ENCODE measurements at regions not wholly inside any gene's neighbourhood (a gene's known extent, or its start where the extent isn't known, plus 50 kb on each side); places are given as distances from the start of the nearest gene placed in this dataset.

- no peak for DNase-seq
These were observed 237.3 kb upstream of the GRIP1 start for GRCh38 chr12:66916189-66916588.

GRCh38 chr12:66919466-66919865 lies 240.6 kb upstream of the GRIP1 start:
- no peak for DNase-seq

- DNase-seq, result no peak
These were observed 241.3 kb upstream of the GRIP1 start for GRCh38 chr12:66920205-66920604.

GRCh38 chr12:66921151-66921550 lies 242.3 kb upstream of the GRIP1 start:
- DNase-seq, result no peak

GRCh38 chr12:66925083-66925482 lies 246.2 kb upstream of the GRIP1 start:
- DNase-seq, result peak in 1 of 2 experiments; percentile 3

GRCh38 chr12:66929121-66929520 lies 250.2 kb upstream of the GRIP1 start:
- DNase-seq, result no peak

- no peak for DNase-seq
These were observed 252.2 kb upstream of the GRIP1 start for GRCh38 chr12:66931091-66931490.

- DNase-seq, result no peak
These were observed 253.2 kb upstream of the GRIP1 start for GRCh38 chr12:66932126-66932525.

- DNase-seq, result no peak
These were observed 255.6 kb upstream of the GRIP1 start for GRCh38 chr12:66934302-66935062.

GRCh38 chr12:66941150-66941549 lies 262.3 kb upstream of the GRIP1 start:
- no peak for DNase-seq

GRCh38 chr12:66942741-66943465 lies 264.0 kb upstream of the GRIP1 start:
- no peak for DNase-seq

GRCh38 chr12:66944365-66944764 lies 265.5 kb upstream of the GRIP1 start:
- DNase-seq, result no peak

- DNase-seq, result no peak
These were observed 266.4 kb upstream of the GRIP1 start for GRCh38 chr12:66945189-66945817.

- DNase-seq, result no peak
These were observed 268.2 kb upstream of the GRIP1 start for GRCh38 chr12:66947119-66947518.

GRCh38 chr12:66952668-66953067 lies 273.8 kb upstream of the GRIP1 start:
- no peak for DNase-seq

- no peak for DNase-seq
These were observed 277.4 kb upstream of the GRIP1 start for GRCh38 chr12:66956300-66956699.

- DNase-seq, result no peak
These were observed 280.4 kb upstream of the GRIP1 start for GRCh38 chr12:66959276-66959675.

- no peak for DNase-seq
These were observed 281.1 kb upstream of the GRIP1 start for GRCh38 chr12:66960006-66960405.

- no peak for DNase-seq
These were observed 282.1 kb upstream of the GRIP1 start for GRCh38 chr12:66960704-66961690.

- DNase-seq, result no peak
These were observed 283.4 kb upstream of the GRIP1 start for GRCh38 chr12:66962290-66962689.

GRCh38 chr12:66963901-66964300 lies 285.0 kb upstream of the GRIP1 start:
- DNase-seq, result no peak

GRCh38 chr12:66964629-66965028 lies 285.8 kb upstream of the GRIP1 start:
- DNase-seq, result peak; percentile 48 to 64

GRCh38 chr12:66965621-66966020 lies 286.7 kb upstream of the GRIP1 start:
- no peak for DNase-seq

Data from Kasumi-1 (cell line).